NT2/D1 (cell line): ENCODE measurements at regions not wholly inside any gene's neighbourhood (a gene's known extent, or its start where the extent isn't known, plus 50 kb on each side); places are given as distances from the start of the nearest gene placed in this dataset.

ENCODE experiments used
- DNase-seq: peaks from one replicate; pipeline ENCODE4 v3.0.0-alpha.2; 2011; ENCODE audit warnings: low read depth, low spot score
- H3K27me3 ChIP-seq: 2 replicates; pipeline ENCODE4 v1.6.0; 2011; ENCODE audit warnings: mild to moderate bottlenecking; ENCODE audit not compliant: insufficient read length, insufficient read depth
- H3K36me3 ChIP-seq: 2 replicates; pipeline ENCODE4 v1.6.1; 2011; ENCODE audit warnings: mild to moderate bottlenecking, low read length, mixed read lengths; ENCODE audit not compliant: insufficient read depth, insufficient read length
- H3K4me1 ChIP-seq: 2 replicates; pipeline ENCODE4 v1.5.1; 2011; ENCODE audit not compliant: insufficient read depth, insufficient read length
- H3K4me3 ChIP-seq: 2 replicates; pipeline ENCODE4 v1.5.1; 2011; ENCODE audit warnings: low read depth; ENCODE audit not compliant: insufficient read length
- H3K9ac ChIP-seq: 2 replicates; pipeline ENCODE4 v1.6.0; 2011; ENCODE audit warnings: low read depth; ENCODE audit not compliant: insufficient read length
- H3K9me3 ChIP-seq: 2 replicates; pipeline ENCODE4 v1.5.1; 2011; ENCODE audit warnings: mild to moderate bottlenecking, low read length; ENCODE audit not compliant: insufficient read depth
- SUZ12 ChIP-seq: IDR thresholded peaks from 2 replicates; pipeline ENCODE4 v1.6.1; 2011; ENCODE audit not compliant: insufficient read length, insufficient read depth; ENCODE audit errors: extremely low read depth
- YY1 ChIP-seq: IDR thresholded peaks from 2 replicates; pipeline ENCODE4 v1.6.1; 2011; ENCODE audit not compliant: insufficient read length, insufficient read depth
- ZNF274 ChIP-seq: IDR thresholded peaks from 2 replicates; pipeline ENCODE4 v1.6.1; 2011; ENCODE audit warnings: mild to moderate bottlenecking, low read depth, low read length

DNA sequence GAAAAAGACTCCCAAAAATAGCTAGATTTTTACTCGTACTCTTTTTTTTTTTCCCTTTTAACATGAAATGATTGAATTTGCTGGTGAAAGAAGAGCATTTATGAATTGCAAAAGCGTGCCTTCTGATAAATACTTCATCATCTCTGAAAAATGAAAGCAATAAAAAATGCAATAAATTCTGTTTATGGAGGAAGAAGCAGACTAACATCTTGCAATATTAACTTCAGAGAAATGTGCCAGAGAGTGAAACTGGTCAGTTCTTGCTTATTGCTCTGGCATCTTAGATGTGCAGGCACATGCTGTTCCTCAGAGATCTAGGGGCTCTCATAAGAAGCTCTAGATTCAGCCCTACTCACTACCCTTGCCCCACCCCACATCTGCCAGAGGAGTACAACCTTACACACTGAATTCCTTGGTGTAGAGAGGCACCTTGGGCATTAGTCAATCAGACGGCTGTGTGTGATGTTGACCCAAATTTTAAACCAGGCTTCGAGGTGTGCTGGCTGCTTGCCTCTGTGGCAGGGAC, 891.1 kb upstream of the GHITM start:
- Histone ChIP-seq H3K27me3 (no peaks in the 10 kb centered on the region), H3K9ac (no peak overlapping the region), H3K36me3 (no peaks in the 10 kb centered on the region), H3K9me3 (no peaks in the 10 kb centered on the region), H3K4me1 (no peaks in the 10 kb centered on the region), H3K4me3 (no peak overlapping the region)
- DNase-seq, result no peak
- TF ChIP-seq YY1, result no peak
- no peak for TF ChIP-seq SUZ12
- no peak for TF ChIP-seq ZNF274

DNA sequence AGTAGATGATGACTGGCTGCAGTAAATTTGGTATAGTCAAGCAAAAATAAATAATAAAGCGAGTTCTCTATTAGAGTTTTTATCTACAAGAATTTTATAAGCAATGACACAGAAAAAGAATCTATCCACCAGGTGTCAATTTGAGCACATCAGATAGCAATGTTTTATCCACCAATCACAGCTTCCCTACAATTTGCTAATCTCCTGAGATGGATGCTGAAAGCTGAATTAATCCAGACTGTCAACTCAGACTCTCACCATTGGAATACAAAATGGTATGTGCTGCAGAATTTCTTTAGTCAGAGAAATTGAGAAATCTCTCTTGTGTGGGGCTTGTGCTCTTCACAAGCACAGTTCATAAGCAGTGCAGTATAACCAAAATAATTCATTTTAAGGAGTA, 888.9 kb upstream of the GHITM start:
- DNase-seq, result no peak
- TF ChIP-seq ZNF274, result no peak
- no peak for TF ChIP-seq SUZ12
- no peak for TF ChIP-seq YY1
- Histone ChIP-seq H3K4me1 (no peaks in the 10 kb centered on the region), H3K27me3 (no peaks in the 10 kb centered on the region), H3K36me3 (no peaks in the 10 kb centered on the region), H3K9ac (no peak overlapping the region), H3K9me3 (no peaks in the 10 kb centered on the region), H3K4me3 (no peak overlapping the region)

DNA sequence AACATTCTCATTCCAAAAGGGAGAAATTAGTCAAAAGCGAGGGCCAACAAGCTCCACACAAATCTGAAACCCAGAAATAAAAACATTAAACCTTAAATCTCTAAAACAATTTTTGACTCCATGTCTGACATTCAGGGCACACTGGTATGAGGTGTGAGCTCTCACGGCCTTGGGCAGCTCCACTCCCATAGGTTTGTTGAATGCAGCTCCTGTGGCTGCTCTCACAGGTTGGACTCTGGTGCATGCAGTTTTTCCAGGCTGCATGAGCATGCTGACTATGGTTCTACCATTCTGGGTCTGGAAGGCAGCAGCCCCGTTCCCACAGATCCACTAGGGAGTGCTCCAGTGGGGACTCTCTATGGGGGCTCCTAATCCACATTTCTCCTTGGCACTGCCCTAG, 887.1 kb upstream of the GHITM start:
- Histone ChIP-seq H3K9ac (no peak overlapping the region), H3K27me3 (no peaks in the 10 kb centered on the region), H3K4me3 (no peak overlapping the region), H3K36me3 (no peaks in the 10 kb centered on the region), H3K9me3 (no peaks in the 10 kb centered on the region), H3K4me1 (no peaks in the 10 kb centered on the region)
- DNase-seq, result no peak
- TF ChIP-seq ZNF274 (no peak), YY1 (no peak), SUZ12 (no peak)

DNA sequence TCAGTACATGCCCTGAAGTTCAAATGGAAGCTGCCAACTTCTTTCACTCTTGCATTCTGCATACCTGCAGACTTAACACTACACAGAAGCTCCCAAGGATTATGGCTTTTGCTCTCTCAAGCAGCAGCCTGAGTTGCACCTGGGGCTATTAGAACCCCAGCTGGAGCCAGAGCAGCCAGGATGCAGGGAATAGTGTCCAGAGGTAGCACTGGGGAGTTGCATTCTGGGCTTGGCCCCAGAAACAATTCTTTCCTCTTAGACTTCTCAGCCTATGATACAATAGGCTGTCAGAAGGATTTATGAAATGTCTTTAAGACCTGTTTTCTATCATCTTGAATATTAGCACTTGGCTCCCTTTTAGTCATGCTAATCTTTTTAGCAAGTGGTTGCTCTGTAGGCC, 886.7 kb upstream of the GHITM start:
- H3K36me3 ChIP-seq, result no peaks in the 10 kb centered on the region
- H3K9ac ChIP-seq, result no peak overlapping the region
- no peak for DNase-seq
- TF ChIP-seq ZNF274 (no peak), SUZ12 (no peak), YY1 (no peak)
- H3K4me1 ChIP-seq, result no peaks in the 10 kb centered on the region
- no peaks in the 10 kb centered on the region for H3K9me3 ChIP-seq
- H3K4me3 ChIP-seq, result no peak overlapping the region
- no peaks in the 10 kb centered on the region for H3K27me3 ChIP-seq

DNA sequence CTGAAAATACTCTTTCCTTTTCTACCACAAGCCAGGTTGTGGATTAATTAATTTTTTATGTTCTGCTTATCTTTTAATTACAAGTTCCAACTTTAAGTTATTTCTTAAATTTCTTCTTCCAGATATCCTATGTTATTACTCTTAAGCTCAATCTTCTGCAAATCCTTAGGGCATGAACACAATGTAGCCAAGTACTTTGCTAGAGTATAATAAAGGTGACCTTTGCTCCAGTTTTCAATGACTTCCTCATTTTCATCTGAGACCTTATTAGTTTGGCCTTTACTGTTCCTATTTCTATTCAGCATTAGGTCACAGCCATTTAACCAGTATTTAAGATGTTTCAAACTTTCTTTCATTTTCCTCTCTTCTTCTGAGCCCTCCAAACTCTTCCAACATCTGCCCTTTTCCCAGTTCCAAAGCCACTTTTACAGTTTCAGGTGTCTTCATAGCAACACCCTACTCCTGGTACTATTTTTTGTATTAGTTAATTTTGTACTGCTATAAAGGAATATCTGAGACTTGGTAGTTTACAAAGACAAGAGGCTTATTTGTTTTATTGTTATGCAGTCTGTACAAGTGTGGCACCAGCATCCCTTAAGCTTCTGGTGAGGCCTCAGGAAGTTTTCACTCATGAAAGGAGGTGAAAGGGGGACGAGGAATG, 886.2 kb upstream of the GHITM start:
- Histone ChIP-seq H3K9me3 (no peaks in the 10 kb centered on the region), H3K27me3 (no peaks in the 10 kb centered on the region), H3K4me3 (no peak overlapping the region), H3K36me3 (no peaks in the 10 kb centered on the region), H3K9ac (no peak overlapping the region), H3K4me1 (no peaks in the 10 kb centered on the region)
- DNase-seq, result no peak
- TF ChIP-seq SUZ12 (no peak), ZNF274 (no peak), YY1 (no peak)

DNA sequence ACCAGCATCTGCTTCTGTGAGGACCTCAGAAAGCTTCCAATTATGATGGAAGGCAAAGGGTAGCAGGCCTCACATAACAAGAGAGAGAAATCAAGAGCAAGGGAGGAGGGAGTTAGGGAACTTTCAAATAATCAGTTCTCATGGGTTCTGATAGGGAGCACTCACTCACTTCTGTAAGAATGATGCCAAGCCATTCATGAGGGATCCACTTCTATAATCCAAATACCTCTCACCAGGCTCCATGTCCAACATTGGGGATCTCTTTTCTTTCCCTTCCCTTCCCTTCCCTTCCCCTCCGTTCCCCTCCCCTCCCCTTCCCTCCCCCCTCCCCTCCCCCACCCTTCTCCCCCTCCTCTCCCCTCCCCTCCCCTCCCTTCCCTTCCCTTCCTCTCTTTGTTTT, 884.6 kb upstream of the GHITM start:
- no peak overlapping the region for H3K4me3 ChIP-seq
- TF ChIP-seq SUZ12, result no peak
- no peak for TF ChIP-seq ZNF274
- no peak for TF ChIP-seq YY1
- 0 out of 2 replicates have a peak, but pooled peaks cover under 1% of the 10 kb centered on the region for H3K9me3 ChIP-seq
- H3K27me3 ChIP-seq, result no peaks in the 10 kb centered on the region
- no peaks in the 10 kb centered on the region for H3K4me1 ChIP-seq
- H3K36me3 ChIP-seq, result no peaks in the 10 kb centered on the region
- no peak overlapping the region for H3K9ac ChIP-seq
- no peak for DNase-seq

DNA sequence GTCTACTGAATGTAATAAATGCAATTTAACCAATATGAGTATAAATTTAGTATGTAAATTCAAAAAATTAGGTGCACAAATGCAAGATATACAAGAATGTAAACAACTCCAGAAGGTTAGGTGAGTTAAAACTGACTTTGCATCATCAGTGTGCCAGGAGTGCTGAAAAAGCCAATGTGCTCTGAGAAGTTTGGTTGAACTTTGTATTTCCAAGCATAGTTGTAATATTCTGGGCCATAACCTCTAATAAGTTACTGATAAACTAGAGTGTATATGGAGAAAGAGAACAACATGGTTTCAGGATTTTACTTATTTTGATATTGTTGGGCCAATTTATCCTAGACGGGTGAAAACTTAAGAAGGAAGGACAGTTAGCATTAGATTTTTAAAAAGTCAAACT, 876.9 kb upstream of the GHITM start:
- peaks cover 4% of the 10 kb centered on the region; the same call in 1 of the 2 replicates for H3K9me3 ChIP-seq
- TF ChIP-seq SUZ12, result no peak
- TF ChIP-seq YY1, result no peak
- no peak for TF ChIP-seq ZNF274
- no peak overlapping the region for H3K9ac ChIP-seq
- no peak overlapping the region for H3K4me3 ChIP-seq
- no peaks in the 10 kb centered on the region for H3K4me1 ChIP-seq
- no peak for DNase-seq
- H3K27me3 ChIP-seq, result no peaks in the 10 kb centered on the region
- no peaks in the 10 kb centered on the region for H3K36me3 ChIP-seq
